ENCODE measurements at regions not wholly inside any gene's neighbourhood (a gene's known extent, or its start where the extent isn't known, plus 50 kb on each side); places are given as distances from the start of the nearest gene placed in this dataset.

DNA sequence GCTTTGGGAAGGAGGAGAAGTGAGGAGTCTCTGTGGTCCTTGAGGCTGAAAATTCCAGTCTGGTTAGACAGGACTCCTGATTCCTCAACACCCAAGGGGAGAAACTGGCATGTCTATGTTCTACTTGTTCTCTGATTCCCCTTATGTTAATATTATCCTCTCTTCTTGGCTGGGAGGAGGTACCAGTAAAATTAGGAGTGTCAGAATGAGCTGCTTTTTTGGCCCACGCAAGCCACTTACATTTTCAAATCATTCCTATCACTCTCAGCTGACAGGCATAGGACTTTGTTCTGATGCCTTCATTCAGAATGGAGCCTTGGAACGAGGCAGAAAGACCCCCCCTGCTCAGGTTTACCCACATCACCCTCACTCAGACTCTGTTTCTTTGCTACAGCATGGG is 1077.2 kb downstream of the BCL11B start:
- TF ChIP-seq, protein P1, sequence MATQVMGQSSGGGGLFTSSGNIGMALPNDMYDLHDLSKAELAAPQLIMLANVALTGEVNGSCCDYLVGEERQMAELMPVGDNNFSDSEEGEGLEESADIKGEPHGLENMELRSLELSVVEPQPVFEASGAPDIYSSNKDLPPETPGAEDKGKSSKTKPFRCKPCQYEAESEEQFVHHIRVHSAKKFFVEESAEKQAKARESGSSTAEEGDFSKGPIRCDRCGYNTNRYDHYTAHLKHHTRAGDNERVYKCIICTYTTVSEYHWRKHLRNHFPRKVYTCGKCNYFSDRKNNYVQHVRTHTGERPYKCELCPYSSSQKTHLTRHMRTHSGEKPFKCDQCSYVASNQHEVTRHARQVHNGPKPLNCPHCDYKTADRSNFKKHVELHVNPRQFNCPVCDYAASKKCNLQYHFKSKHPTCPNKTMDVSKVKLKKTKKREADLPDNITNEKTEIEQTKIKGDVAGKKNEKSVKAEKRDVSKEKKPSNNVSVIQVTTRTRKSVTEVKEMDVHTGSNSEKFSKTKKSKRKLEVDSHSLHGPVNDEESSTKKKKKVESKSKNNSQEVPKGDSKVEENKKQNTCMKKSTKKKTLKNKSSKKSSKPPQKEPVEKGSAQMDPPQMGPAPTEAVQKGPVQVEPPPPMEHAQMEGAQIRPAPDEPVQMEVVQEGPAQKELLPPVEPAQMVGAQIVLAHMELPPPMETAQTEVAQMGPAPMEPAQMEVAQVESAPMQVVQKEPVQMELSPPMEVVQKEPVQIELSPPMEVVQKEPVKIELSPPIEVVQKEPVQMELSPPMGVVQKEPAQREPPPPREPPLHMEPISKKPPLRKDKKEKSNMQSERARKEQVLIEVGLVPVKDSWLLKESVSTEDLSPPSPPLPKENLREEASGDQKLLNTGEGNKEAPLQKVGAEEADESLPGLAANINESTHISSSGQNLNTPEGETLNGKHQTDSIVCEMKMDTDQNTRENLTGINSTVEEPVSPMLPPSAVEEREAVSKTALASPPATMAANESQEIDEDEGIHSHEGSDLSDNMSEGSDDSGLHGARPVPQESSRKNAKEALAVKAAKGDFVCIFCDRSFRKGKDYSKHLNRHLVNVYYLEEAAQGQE (IDR thresholded peaks at IDR 0.05; ENCODE audit: insufficient replicate concordance, low read depth): no peak
- no peak for TF ChIP-seq GABPA (IDR thresholded peaks at IDR 0.05; ENCODE audit: low read depth)
- TF ChIP-seq POLR2AphosphoS5 (IDR thresholded peaks at IDR 0.05; ENCODE audit: low read depth): no peak
- no peak for TF ChIP-seq SPI1 (IDR thresholded peaks at IDR 0.05; ENCODE audit: borderline replicate concordance, low read depth)
- TF ChIP-seq, protein P2, sequence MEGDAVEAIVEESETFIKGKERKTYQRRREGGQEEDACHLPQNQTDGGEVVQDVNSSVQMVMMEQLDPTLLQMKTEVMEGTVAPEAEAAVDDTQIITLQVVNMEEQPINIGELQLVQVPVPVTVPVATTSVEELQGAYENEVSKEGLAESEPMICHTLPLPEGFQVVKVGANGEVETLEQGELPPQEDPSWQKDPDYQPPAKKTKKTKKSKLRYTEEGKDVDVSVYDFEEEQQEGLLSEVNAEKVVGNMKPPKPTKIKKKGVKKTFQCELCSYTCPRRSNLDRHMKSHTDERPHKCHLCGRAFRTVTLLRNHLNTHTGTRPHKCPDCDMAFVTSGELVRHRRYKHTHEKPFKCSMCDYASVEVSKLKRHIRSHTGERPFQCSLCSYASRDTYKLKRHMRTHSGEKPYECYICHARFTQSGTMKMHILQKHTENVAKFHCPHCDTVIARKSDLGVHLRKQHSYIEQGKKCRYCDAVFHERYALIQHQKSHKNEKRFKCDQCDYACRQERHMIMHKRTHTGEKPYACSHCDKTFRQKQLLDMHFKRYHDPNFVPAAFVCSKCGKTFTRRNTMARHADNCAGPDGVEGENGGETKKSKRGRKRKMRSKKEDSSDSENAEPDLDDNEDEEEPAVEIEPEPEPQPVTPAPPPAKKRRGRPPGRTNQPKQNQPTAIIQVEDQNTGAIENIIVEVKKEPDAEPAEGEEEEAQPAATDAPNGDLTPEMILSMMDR (IDR thresholded peaks at IDR 0.05; ENCODE audit: insufficient read depth, low read length): no peak
- H3K4me3 ChIP-seq (replicated peaks; ENCODE audit: insufficient read depth, low read length): no peak overlapping the region
- H3K27ac ChIP-seq (replicated peaks): no peak overlapping the region
- DNase-seq (ENCODE audit: low read depth in 1 of 2, low spot score in 1 of 2): no peak
- H3K27me3 ChIP-seq (ENCODE audit: insufficient read depth, poor library complexity, severe bottlenecking): peaks cover 5% of the 10 kb centered on the region

DNA sequence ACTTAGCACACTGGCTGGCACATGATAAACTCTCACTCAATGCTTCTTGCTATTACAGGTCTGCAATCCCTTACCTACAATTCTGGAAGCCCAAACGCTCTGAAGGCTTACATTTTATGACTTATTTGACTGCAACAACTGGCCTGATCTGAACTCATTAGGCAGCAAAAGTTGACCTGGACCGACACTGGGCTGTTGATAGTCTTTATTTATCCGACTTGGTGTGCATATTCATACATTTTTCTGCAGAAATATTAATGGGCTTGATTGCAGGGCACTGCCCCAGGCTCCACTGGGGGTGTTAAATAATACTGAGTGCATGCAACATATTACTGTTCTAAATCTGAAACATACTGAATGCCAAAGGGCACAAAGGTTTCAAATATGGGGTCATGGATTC is 1076.7 kb downstream of the BCL11B start:
- H3K4me3 ChIP-seq (replicated peaks; ENCODE audit: insufficient read depth, low read length): no peak overlapping the region
- H3K27me3 ChIP-seq (ENCODE audit: insufficient read depth, poor library complexity, severe bottlenecking): peaks cover 5% of the 10 kb centered on the region
- TF ChIP-seq, protein P1 (IDR thresholded peaks at IDR 0.05; ENCODE audit: insufficient replicate concordance, low read depth): no peak
- TF ChIP-seq POLR2AphosphoS5 (IDR thresholded peaks at IDR 0.05; ENCODE audit: low read depth) (no peak), GABPA (IDR thresholded peaks at IDR 0.05; ENCODE audit: low read depth) (no peak), SPI1 (IDR thresholded peaks at IDR 0.05; ENCODE audit: borderline replicate concordance, low read depth) (no peak)
- TF ChIP-seq, protein P2 (IDR thresholded peaks at IDR 0.05; ENCODE audit: insufficient read depth, low read length): no peak
- H3K27ac ChIP-seq (replicated peaks): no peak overlapping the region
- DNase-seq (ENCODE audit: low read depth in 1 of 2, low spot score in 1 of 2): no peak

DNA sequence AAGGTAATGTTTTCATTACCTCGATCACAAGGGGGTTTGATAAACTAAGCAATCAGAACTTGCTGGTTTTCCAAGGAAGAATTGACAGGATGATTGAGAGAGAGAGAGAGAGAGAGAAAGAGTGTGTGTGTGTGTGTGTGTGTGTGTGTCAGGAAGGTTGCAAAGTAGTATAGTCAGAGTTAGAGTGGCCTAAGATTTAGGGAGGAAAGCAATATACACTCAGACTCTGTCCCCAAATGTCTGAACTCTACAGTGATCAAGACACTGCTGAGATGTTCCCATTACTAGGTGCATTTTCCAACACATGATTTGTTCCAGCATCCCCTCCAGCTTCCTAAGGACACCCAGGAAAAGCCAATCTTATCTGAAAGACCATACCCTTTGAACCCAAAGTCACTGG is 1074.1 kb downstream of the BCL11B start:
- Histone ChIP-seq H3K27ac (replicated peaks) (no peak overlapping the region), H3K27me3 (ENCODE audit: insufficient read depth, poor library complexity, severe bottlenecking) (peaks cover 5% of the 10 kb centered on the region), H3K4me3 (replicated peaks; ENCODE audit: insufficient read depth, low read length) (no peak overlapping the region)
- TF ChIP-seq POLR2AphosphoS5 (IDR thresholded peaks at IDR 0.05; ENCODE audit: low read depth) (no peak), SPI1 (IDR thresholded peaks at IDR 0.05; ENCODE audit: borderline replicate concordance, low read depth) (no peak), GABPA (IDR thresholded peaks at IDR 0.05; ENCODE audit: low read depth) (no peak)
- TF ChIP-seq, protein P2 (IDR thresholded peaks at IDR 0.05; ENCODE audit: insufficient read depth, low read length): no peak
- TF ChIP-seq, protein P1 (IDR thresholded peaks at IDR 0.05; ENCODE audit: insufficient replicate concordance, low read depth): no peak
- no peak for DNase-seq (ENCODE audit: low read depth in 1 of 2, low spot score in 1 of 2)
